ENCODE measurements at regions not wholly inside any gene's neighbourhood (a gene's known extent, or its start where the extent isn't known, plus 50 kb on each side); places are given as distances from the start of the nearest gene placed in this dataset.

GRCh38 chr2:239722760-239723470 is 302.2 kb downstream of the NDUFA10 start:
- BruUV-seq (replicated peaks), result no TSS peak
- Mint-ChIP-seq H3K9me3 (ENCODE audit: unreplicated experiment) (no peaks in the 10 kb centered on the region), H3K27ac (ENCODE audit: low read depth, unreplicated experiment) (no peak overlapping the region), H3K27me3 (ENCODE audit: insufficient read depth, unreplicated experiment) (peaks cover 12% of the 10 kb centered on the region), H3K4me1 (ENCODE audit: insufficient read depth, unreplicated experiment) (no peaks in the 10 kb centered on the region), H3K36me3 (ENCODE audit: insufficient read depth, unreplicated experiment) (no peaks in the 10 kb centered on the region), H3K4me3 (ENCODE audit: unreplicated experiment) (no peak overlapping the region)
- CTCF ChIA-PET, result interaction anchor here (0.6 kb wide), 2 partner anchors 101 to 294 kb away, joined by 3 to 6 read pairs; no protein-coding TSS in a partner anchor
- TF ChIP-seq CTCF (IDR thresholded peaks at IDR 0.05; ENCODE audit: unreplicated experiment), result no peak
- intact Hi-C loops (cut with micrococcal nuclease), result no loop called here
- DNase-seq (ENCODE audit: unreplicated experiment), result no peak
- POLR2A ChIA-PET, result interaction anchor here (0.6 kb wide), 1 partner anchor 14 kb away, joined by 3 read pairs; no protein-coding TSS in a partner anchor

GRCh38 chr2:239721991-239722759 is 303.0 kb downstream of the NDUFA10 start:
- peaks cover 12% of the 10 kb centered on the region for H3K27me3 Mint-ChIP-seq (ENCODE audit: insufficient read depth, unreplicated experiment)
- DNase-seq (ENCODE audit: unreplicated experiment), result no peak
- no peaks in the 10 kb centered on the region for H3K36me3 Mint-ChIP-seq (ENCODE audit: insufficient read depth, unreplicated experiment)
- CTCF ChIA-PET, result no interaction called here
- intact Hi-C loops (cut with micrococcal nuclease), result no loop called here
- no peaks in the 10 kb centered on the region for H3K9me3 Mint-ChIP-seq (ENCODE audit: unreplicated experiment)
- no peak overlapping the region for H3K27ac Mint-ChIP-seq (ENCODE audit: low read depth, unreplicated experiment)
- POLR2A ChIA-PET, result interaction anchor here (0.6 to 1.0 kb wide), 2 partner anchors 22 to 24 kb away, joined by 3 read pairs; no protein-coding TSS in a partner anchor
- BruUV-seq (replicated peaks), result no TSS peak
- H3K4me3 Mint-ChIP-seq (ENCODE audit: unreplicated experiment), result no peak overlapping the region
- H3K4me1 Mint-ChIP-seq (ENCODE audit: insufficient read depth, unreplicated experiment), result no peaks in the 10 kb centered on the region
- no peak for TF ChIP-seq CTCF (IDR thresholded peaks at IDR 0.05; ENCODE audit: unreplicated experiment)

- ChIA-PET POLR2A (interaction anchor here (1.0 kb wide), 1 partner anchor 21 kb away, joined by 3 read pairs; no protein-coding TSS in a partner anchor), CTCF (no interaction called here)
- no peak for TF ChIP-seq CTCF (IDR thresholded peaks at IDR 0.05; ENCODE audit: unreplicated experiment)
- intact Hi-C loops (cut with micrococcal nuclease), result no loop called here
- no peaks in the 10 kb centered on the region for H3K4me1 Mint-ChIP-seq (ENCODE audit: insufficient read depth, unreplicated experiment)
- no peak overlapping the region for H3K27ac Mint-ChIP-seq (ENCODE audit: low read depth, unreplicated experiment)
- H3K4me3 Mint-ChIP-seq (ENCODE audit: unreplicated experiment), result no peak overlapping the region
- BruUV-seq (replicated peaks), result no TSS peak
- H3K27me3 Mint-ChIP-seq (ENCODE audit: insufficient read depth, unreplicated experiment), result peaks cover 12% of the 10 kb centered on the region
- DNase-seq (ENCODE audit: unreplicated experiment), result no peak
- H3K9me3 Mint-ChIP-seq (ENCODE audit: unreplicated experiment), result no peaks in the 10 kb centered on the region
- no peaks in the 10 kb centered on the region for H3K36me3 Mint-ChIP-seq (ENCODE audit: insufficient read depth, unreplicated experiment)
Measured at GRCh38 chr2:239721531-239721930, 303.6 kb downstream of the NDUFA10 start.

Data from MCF 10A (cell line).